Heart left ventricle (tissue), 16 donors: ENCODE measurements at regions not wholly inside any gene's neighbourhood (a gene's known extent, or its start where the extent isn't known, plus 50 kb on each side); places are given as distances from the start of the nearest gene placed in this dataset.

Experiments used
- ATAC-seq, 4 donors: fragments of 200-7000 bp; cut with Tn5 transposase; one replicate each; pipeline ENCODE4 v1.9.1; 2020 to 2022; ENCODE audit warnings: moderate library complexity in 4 of 4, mild to moderate bottlenecking in 3 of 4, moderate number of reproducible peaks in 1 of 4
- DNase-seq, 5 donors: peaks; one replicate each; pipeline ENCODE4 v3.0.0-alpha.2; 2020
- H3K27ac ChIP-seq, 12 donors: fragments of 200-600 bp; sonication (generic) in 4 of 12; one replicate each; pipeline versions ENCODE4 v1.5.0 to v1.8.0; 2016 to 2022; ENCODE audit warnings: mild to moderate bottlenecking in 2 of 12
- H3K27me3 ChIP-seq, 9 donors: fragments of 200-600 bp; sonication (generic) in 2 of 9; one replicate each; pipeline versions ENCODE4 v1.5.1 to v1.8.0; 2016 to 2022; ENCODE audit warnings: mild to moderate bottlenecking in 3 of 9
- H3K36me3 ChIP-seq, 9 donors: fragments of 200-600 bp; sonication (generic) in 2 of 9; one replicate each; pipeline versions ENCODE4 v1.5.0 to v1.8.0; 2018 to 2022; ENCODE audit warnings: mild to moderate bottlenecking in 2 of 9
- H3K4me1 ChIP-seq, 12 donors: fragments of 200-600 bp; sonication (generic) in 4 of 12; one replicate each; pipeline versions ENCODE4 v1.5.0 to v1.8.0; 2016 to 2022; ENCODE audit warnings: mild to moderate bottlenecking in 3 of 12
- H3K4me3 ChIP-seq, 12 donors: fragments of 200-600 bp; sonication (generic) in 4 of 12; one replicate each; pipeline versions ENCODE4 v1.5.0 to v1.8.0; 2017 to 2022; ENCODE audit warnings: mild to moderate bottlenecking in 9 of 12, moderate library complexity in 4 of 12
- H3K9me3 ChIP-seq, 12 donors: fragments of 200-600 bp; sonication (generic) in 4 of 12; one replicate each; pipeline versions ENCODE4 v1.5.0 to v1.8.0; 2016 to 2022; ENCODE audit warnings: mild to moderate bottlenecking in 1 of 12
- POLR2A ChIP-seq, 2 donors: fragments of 450-650 bp; IDR thresholded peaks; one replicate each; pipeline ENCODE4 v1.6.1; 2017; ENCODE audit warnings: antibody characterized with exemption in 2 of 2, mild to moderate bottlenecking in 2 of 2, moderate library complexity in 2 of 2
- WGBS, 4 donors: extraction: QIAGEN DNeasy Blood & Tissue Kit in 2 of 4; methylation state at CpG; one replicate each; pipeline versions ENCODE4 v1.1.5 to v1.1.7; 2013 to 2018; 5-methylcytosine and 5-hydroxymethylcytosine counted together
- intact Hi-C, 10 donors: fragments of 100-400 bp; cut with DNase I; formaldehyde crosslinking; loops; one replicate each; pipeline versions ENCODE4 v1.11.1 to v1.14.2; 2022
- TF ChIP-seq, protein P1 (sequence below), 12 donors: fragments of 200-600 bp; sonication (generic) in 4 of 12; IDR thresholded peaks; one replicate each; pipeline versions ENCODE4 v1.5.0 to v1.8.0; 2018 to 2022; ENCODE audit warnings: antibody characterized with exemption in 12 of 12, mild to moderate bottlenecking in 5 of 12
- donor health status: ischemic (EF 13 %, LVEDD 7.1; RV severe dilation, severe dysfunction).
- donor health status: healthy with polysubstance abuse.
- donor health status: DM: no; HTN: yes; CAD: no.
- donor health status: DM: no; HTN: no; CAD: no.
- donor health status: ischemic (EF 25% LVEDD 6.9; RV normal size, moderate dysfunction).
- donor health status: ischemic (EF 25% LVEDD 5.7; RV mildly dilated, moderate dysfunction).
- donor health status: healthy.
- donor health status: DM: yes; HTN: yes; CAD: no.
- donor health status: ischemic (EF 35%, LVEDD 5.7; RV mildly dilated, moderate dysfunction).
- donor health status: nonischemic (EF 11% LVEDD 7.7; RV severe dilation, severe dysfunction).
- donor health status: DM: yes; HTN: yes; CAD: no.
- donor health status: PGD.
- donor health status: ischemic (EF 29% LVEDD 5.4; RV normal size, mild dysfunction).
- donor health status: nonischemic (EF 23%, LVEDD 6.1; RV moderate dilation, normal function).

DNA sequence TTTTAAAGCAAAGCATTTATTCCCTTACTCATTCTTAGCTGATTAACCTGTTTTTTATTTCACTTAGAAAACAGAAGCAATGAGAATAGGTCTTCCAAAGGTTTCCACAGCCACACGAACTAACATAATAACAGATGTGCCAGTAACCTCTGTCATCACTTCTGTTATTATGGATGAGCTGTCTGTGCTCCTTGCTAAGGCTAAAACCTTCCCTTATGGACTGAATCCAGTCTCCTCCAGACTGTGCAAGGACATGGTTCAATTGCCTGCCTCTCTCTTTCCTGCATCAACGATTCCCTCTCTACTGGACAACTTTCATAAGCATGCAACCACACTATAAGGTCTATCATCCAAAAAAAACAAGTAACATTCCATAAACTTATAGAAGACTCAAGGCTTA is 1446.2 kb downstream of the MAT2B start:
- H3K36me3 ChIP-seq = no peaks in the 10 kb centered on the region
- no peaks in the 10 kb centered on the region for H3K4me1 ChIP-seq
- WGBS, 4 donors = 42 to 54% (median 51%) methylated on average over 2 of the region's 2 CpGs
- ATAC-seq = no peak
- DNase-seq = no peak
- intact Hi-C loops = no loop called here
- H3K27ac ChIP-seq = no peak overlapping the region
- H3K9me3 ChIP-seq = peaks cover 0 to 9% (median 0%) of the 10 kb centered on the region in 12 donors
- H3K27me3 ChIP-seq = no peaks in the 10 kb centered on the region
- no peak overlapping the region for H3K4me3 ChIP-seq
- no peak for TF ChIP-seq POLR2A (IDR thresholded peaks at IDR 0.05)
- TF ChIP-seq, protein P1, sequence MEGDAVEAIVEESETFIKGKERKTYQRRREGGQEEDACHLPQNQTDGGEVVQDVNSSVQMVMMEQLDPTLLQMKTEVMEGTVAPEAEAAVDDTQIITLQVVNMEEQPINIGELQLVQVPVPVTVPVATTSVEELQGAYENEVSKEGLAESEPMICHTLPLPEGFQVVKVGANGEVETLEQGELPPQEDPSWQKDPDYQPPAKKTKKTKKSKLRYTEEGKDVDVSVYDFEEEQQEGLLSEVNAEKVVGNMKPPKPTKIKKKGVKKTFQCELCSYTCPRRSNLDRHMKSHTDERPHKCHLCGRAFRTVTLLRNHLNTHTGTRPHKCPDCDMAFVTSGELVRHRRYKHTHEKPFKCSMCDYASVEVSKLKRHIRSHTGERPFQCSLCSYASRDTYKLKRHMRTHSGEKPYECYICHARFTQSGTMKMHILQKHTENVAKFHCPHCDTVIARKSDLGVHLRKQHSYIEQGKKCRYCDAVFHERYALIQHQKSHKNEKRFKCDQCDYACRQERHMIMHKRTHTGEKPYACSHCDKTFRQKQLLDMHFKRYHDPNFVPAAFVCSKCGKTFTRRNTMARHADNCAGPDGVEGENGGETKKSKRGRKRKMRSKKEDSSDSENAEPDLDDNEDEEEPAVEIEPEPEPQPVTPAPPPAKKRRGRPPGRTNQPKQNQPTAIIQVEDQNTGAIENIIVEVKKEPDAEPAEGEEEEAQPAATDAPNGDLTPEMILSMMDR (IDR thresholded peaks at IDR 0.05) = no peak

DNA sequence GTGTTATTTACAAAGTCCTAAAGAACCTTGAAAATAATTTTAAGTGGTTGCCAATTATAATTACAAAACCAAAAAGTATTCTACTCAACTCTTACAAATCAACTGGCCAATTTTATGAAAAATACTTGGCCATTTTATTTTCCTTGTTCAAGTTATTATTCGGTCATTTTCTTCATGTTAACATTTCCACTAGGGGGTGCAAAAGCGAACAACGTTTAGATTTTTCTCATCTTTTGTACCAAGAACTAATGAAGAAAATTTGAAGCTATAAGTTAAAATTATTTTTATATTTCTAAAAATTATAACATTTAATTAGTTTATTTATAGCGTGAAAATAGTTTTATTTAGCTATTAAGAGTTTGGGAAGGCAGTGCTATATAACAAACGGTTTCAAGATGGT is 1453.3 kb downstream of the MAT2B start:
- no peak for ATAC-seq
- no peaks in the 10 kb centered on the region for H3K27me3 ChIP-seq
- TF ChIP-seq, protein P1 (IDR thresholded peaks at IDR 0.05) = no peak
- no peak for TF ChIP-seq POLR2A (IDR thresholded peaks at IDR 0.05)
- no peaks in the 10 kb centered on the region for H3K36me3 ChIP-seq
- 80 to 87% (median 83%) methylated on average over 5 of the region's 5 CpGs for WGBS, 4 donors
- no peak for DNase-seq
- no peaks in the 10 kb centered on the region for H3K4me1 ChIP-seq
- intact Hi-C loops = no loop called here
- H3K4me3 ChIP-seq = no peak overlapping the region
- peaks cover 0 to 9% (median 0%) of the 10 kb centered on the region in 12 donors for H3K9me3 ChIP-seq
- H3K27ac ChIP-seq = no peak overlapping the region

DNA sequence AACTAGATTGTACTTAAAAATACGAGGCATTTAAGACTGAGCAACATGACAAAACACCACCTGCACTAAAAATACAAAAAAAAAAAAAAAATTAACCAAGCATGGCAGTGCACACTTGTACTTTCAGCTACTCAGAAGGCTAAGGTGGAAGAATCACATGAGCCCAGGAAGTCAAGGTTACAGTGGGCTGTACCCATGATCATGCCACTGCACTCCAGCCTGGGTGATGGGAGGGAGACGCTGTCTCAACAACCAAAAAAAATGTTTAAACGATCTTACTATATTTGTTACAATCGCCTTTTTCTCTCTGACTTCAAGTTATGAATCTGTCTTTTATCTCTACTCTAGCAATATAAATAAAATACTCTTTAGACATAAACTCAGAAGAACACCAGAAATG is 1454.3 kb downstream of the MAT2B start:
- Histone ChIP-seq H3K9me3 (peaks cover 0 to 1% (median 0%) of the 10 kb centered on the region in 12 donors), H3K27ac (no peak overlapping the region), H3K4me3 (no peak overlapping the region), H3K4me1 (no peaks in the 10 kb centered on the region), H3K36me3 (no peaks in the 10 kb centered on the region), H3K27me3 (no peaks in the 10 kb centered on the region)
- TF ChIP-seq, protein P1 (IDR thresholded peaks at IDR 0.05) = no peak
- no peak for TF ChIP-seq POLR2A (IDR thresholded peaks at IDR 0.05)
- ATAC-seq (no peak), DNase-seq (no peak)
- WGBS, 4 donors = 66 to 75% (median 71%) methylated on average over 4 of the region's 4 CpGs
- intact Hi-C loops = no loop called here

DNA sequence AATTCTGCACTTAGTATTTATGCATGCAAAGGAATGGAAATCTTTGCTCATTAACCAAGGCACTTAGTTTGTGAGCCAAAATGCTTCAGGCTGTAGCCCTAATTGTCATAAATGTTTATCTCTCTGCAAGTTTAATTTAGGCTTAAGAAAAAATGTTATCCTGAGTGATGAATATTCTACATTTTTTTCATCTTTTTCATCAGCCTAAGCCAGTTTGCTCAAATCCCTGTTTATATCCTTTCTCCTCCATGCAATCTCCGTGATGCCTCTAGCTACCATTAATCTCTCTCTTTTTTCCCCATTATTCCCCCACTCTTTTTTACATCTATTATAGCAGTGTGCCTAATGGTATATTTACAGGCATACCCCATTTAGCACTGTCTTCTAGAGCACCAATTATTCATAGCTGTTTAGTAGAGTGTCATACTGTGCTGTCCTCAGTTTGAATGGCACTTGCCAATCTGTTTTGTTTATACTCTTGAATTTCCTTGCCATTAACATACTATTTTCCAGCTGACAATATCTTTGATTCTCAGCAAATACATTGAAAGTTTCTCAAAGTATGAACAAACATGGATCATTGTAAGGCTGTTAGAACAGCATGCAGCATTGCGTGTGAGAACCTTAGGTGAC is 1457.0 kb downstream of the MAT2B start:
- intact Hi-C loops = no loop called here
- no peak overlapping the region for H3K27ac ChIP-seq
- WGBS, 4 donors = 83 to 91% (median 88%) methylated on average over 2 of the region's 2 CpGs
- DNase-seq (no peak), ATAC-seq (no peak)
- H3K4me1 ChIP-seq = no peaks in the 10 kb centered on the region
- H3K27me3 ChIP-seq = no peaks in the 10 kb centered on the region
- TF ChIP-seq, protein P1 (IDR thresholded peaks at IDR 0.05) = no peak
- TF ChIP-seq POLR2A (IDR thresholded peaks at IDR 0.05) = no peak
- no peaks in the 10 kb centered on the region for H3K36me3 ChIP-seq
- H3K4me3 ChIP-seq = no peak overlapping the region
- no peaks in the 10 kb centered on the region for H3K9me3 ChIP-seq
